ELF-1 (cell line): ENCODE measurements at regions not wholly inside any gene's neighbourhood (a gene's known extent, or its start where the extent isn't known, plus 50 kb on each side); places are given as distances from the start of the nearest gene placed in this dataset.

ENCODE experiments used
- DNase-seq: peaks from one replicate; pipeline ENCODE4 v3.0.0-alpha.2; 2016; ENCODE audit warnings: low read depth, low spot score

DNA sequence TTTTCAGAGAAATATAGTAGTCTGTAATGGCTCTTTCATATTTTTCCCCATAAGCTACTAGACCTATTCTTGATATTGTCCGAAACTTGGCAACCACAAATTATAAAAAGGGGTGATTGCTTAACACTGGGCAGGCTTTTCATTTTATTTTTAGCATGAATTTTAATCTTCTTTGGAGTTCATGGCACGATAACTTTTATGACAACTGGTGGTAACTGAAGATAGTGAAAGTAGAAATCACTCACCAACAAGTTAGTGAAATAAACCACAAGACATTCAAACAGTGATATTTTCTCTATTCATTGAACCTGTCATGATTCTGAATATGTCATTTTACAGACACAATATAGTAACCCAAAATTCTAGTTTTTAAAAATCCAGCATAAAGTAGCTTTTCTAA lies 213.9 kb downstream of the PRDM9 start:
- DNase-seq = no peak

GRCh38 chr5:23727271-23727670 lies 219.9 kb downstream of the PRDM9 start:
- DNase-seq = no peak

DNA sequence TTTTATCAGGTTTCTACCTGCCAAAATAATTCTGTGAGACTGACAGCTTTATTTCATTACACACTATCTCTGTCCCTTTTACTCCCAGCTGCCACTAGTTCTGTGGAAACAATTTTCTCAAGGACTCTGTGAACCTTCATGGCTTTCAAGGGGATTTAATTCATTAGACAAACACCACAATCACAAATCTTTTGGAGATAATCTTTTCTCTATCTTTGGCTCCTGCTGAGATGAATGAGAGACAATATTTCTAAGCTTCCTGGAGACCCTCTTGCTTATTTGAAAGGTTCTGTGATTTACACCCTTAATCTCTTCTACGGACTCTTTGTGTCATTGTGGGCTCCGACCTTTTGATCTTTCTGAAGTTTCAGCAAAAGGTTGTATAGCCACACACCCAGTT lies 222.6 kb downstream of the PRDM9 start:
- no peak for DNase-seq

DNA sequence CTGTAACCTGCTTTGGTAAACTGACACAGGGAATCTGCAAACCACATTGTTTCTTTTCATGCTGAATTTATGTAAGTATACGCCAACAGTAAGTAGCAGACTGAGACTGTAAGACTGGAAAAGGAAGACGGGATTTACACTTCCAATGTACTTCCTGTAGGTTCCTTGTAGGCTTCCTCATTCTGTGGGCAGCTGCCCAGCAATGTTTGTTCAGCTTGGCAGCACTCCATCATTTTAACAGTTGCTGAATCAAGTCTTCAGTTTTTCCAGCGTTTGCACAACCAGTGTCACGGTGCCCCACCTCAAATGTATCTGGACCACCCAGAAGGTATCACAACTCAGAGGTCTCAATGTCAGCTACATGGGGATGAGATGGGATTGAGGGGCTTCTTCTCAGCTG lies 232.6 kb downstream of the PRDM9 start:
- no peak for DNase-seq

DNA sequence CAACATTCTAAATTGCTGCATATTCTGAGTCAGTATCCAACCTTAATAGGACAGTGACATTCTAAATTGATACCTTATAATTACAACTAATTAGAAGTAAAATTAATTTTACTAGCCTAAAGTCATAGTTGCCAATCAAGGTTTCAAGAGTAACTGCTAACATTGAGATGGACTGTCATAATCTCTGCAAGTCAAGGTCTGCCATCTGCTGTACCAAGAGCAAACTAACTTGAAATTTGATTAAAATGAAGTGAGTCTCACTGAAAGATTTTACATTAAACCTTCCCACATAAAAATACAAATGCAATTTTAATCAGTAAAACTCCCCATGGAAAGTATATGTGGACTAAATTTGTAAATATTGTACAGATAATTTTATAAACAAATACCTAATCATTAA lies 235.3 kb downstream of the PRDM9 start:
- DNase-seq = no peak

- no peak for DNase-seq
Observed at GRCh38 chr5:23755906-23756305, 248.5 kb downstream of the PRDM9 start.

DNA sequence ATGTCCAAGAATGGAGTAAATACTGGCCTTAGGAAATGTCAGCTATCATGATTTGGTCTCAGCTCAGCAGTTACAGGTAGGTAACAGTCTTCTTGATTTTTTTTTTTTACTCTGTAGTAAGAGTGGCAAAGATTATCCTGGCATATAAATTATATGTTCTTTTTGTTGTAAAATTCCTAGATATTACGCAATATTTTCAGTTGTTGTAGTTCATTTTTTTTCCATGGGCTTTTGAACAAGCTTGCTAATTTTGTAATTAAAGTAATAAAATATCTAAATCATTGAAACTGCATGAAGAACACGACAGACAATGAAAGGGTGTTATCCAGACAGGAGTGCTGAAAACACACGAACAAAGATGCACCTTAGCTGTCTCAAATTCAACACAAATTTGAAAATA lies 249.4 kb downstream of the PRDM9 start:
- no peak for DNase-seq

DNA sequence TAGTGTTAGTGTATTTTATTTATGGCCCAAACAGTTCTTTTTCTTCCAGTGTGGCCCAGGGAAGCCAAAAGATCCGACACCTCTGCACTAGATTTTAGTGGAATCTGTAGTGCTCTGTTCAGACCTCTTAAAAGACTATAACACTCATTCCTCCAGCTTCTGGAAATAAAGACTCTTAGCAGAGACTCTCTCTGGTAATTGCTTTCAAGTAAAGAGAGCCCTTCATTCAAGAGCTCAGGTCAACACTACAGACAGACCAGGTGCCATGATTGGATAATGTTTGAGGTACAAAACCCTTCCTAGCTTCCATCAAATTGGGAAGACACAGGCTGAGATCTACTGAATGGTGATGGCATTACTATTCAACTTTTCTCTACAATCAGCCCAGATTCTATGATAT lies 255.8 kb downstream of the PRDM9 start:
- DNase-seq = no peak

DNA sequence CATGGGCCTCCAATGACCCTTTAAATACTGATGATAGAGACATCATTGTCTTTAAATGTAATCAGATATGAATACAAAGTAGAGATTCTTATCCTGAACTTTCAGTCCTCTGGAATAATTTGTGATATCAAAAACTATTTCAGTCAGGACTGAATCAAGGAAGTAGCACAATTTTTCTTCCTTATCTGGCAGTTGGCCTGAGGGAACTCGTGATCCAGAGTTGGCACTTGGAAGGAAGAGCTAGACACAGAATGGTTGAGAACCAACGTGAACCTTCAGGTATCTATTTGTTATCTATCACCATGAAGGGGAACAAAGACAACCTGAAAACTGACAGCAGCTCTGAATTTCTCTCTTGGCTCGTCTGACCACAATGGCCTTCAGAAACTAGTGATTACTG lies 269.3 kb downstream of the PRDM9 start:
- no peak for DNase-seq

DNA sequence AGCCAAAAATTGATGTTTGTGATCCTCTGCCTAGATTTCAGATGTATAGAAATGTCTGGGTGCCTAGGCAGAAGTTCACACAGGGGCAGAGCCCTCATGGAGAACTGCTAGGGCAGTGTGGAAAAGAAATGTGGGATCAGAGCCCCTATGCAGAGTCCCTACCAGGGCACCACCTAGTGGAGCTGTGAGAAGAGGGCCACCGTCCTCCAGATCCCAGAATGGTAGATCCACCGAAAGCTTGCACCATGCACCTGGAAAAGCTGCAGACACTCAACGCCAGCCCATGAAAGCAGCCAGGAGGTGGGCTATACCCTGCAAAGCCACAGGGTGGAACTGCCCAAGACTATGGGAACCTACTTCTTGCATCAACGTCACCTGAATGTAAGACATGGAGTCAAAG lies 292.9 kb downstream of the PRDM9 start:
- peak; percentile 3 for DNase-seq

DNA sequence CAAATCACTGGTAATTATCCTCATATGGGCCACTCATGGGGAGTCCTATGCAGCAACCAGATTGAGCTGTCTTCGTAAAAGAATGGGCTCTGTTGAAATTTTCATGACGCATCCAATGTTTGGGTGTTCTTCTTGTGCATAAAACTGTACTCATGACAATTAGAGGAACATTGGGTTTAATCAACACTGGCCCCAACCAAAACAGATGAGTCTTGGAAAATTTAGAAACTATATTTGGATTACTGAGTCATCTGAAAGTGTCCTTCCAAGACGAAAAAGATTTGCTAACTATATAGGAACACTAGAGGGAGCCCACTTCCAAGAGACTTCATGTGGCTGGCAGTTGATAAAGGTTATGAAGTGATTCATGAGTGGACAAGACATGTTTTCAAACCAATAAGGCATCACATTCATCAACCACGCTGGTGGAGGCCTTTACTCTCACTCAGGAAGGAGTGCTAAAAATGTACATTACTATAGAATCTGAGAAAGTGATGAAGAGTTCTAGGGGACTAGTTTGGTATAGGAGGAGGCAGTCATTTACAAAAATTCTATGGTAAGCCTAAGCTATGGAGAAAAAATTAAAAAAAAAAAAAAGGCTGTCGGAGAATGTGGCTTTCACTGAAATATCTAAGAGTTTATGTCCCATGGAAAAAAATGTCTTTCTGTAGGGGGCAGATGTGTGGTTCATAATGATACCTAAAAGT lies 313.5 kb downstream of the PRDM9 start:
- DNase-seq = no peak

DNA sequence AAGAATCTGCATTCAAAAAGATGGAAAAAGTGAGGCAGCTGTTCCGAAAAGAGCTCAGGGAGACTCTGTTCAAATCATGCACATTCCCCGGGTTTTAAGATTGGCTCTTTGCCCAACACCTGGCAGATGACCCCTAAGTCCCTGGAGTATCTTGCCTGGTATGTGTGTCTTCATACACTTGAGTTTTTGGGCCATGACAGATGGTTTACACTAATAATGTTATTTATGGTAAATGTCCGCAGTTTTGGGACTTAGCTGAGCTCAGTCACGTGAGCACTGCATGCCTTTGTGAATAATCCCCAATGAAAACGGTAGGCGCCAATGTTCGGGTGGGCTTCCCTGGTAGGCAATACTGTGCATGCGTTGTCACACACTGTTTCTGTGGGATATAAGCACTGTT lies 316.1 kb downstream of the PRDM9 start:
- DNase-seq = no peak

- DNase-seq = no peak
Observed at GRCh38 chr5:23825196-23825595, 317.8 kb downstream of the PRDM9 start.

DNA sequence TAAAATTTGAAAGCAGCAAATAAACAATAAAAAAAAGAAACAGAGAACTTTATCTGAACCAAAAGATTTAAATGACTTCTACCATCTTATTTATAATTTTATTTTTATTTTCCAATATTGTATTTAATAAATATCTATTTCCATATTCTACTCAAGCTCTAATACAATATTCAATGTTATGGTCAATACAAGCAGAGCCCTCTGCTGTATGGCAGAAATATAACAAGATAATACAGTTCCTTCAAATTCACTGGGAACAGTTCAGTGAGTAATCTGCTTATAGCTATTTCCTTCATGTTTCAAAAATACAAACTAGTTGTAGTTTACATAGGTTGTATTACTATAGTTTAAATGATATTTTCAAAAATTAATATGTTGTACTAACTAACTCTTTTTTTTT lies 332.7 kb downstream of the PRDM9 start:
- no peak for DNase-seq

DNA sequence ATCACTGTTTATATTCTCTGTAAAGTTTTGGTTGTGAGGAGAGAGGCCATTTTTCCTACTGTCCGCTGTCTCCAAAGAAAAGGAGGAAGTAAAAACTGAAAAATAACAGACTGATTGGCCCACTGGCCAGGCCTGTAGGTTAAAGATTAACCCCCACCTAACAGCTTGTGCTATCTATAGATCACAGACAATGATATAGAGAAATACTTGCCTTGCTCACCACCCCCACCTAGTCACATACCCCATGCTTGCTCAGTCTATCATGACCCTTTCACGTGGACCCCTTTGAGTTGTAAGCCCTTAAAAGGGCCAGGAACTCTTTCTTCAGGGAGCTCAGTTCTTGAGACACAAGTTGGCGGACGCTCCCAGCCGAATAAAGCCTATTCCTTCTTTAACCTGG lies 357.4 kb downstream of the PRDM9 start:
- DNase-seq = no peak

DNA sequence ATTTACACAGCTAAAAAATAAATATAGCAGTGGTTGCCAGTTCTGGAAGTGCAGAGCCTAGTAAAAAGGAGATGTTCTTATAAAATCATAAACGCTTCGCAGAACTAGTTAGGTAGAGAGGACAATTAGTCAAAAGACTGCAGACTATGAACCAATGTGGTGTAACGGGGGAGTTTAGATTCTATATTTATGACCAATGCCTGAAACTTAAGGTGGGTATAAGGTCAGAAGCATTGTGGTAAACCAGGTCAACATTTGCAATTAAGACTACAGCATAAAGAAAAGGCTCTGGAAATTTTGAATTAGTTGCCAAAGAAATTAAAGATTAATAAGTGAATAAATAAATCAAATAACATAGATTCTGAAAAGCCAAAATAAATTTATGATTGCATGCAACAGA lies 370.4 kb downstream of the PRDM9 start:
- no peak for DNase-seq

- no peak for DNase-seq
Observed at GRCh38 chr5:23884405-23885031, 377.1 kb downstream of the PRDM9 start.

GRCh38 chr5:23893561-23893960 lies 386.2 kb downstream of the PRDM9 start:
- DNase-seq = no peak

DNA sequence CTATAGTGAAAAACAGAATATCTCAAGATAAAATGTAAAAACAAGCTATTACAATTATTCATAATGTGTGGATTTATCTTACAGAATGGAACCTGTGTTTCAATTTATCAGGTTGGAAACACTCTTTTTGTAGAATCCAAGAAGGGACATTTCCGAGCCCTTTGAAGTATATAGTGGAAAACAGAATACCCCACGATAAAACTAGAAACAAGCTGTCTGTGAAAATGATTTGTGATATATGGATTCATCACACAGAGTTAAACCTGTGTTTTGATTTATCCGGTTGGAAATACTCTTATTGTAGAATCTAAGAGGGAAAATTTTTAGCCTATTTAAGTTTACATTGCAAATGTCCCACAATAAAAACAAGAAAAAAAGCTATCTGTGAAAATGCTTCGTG lies 388.2 kb downstream of the PRDM9 start:
- no peak for DNase-seq

DNA sequence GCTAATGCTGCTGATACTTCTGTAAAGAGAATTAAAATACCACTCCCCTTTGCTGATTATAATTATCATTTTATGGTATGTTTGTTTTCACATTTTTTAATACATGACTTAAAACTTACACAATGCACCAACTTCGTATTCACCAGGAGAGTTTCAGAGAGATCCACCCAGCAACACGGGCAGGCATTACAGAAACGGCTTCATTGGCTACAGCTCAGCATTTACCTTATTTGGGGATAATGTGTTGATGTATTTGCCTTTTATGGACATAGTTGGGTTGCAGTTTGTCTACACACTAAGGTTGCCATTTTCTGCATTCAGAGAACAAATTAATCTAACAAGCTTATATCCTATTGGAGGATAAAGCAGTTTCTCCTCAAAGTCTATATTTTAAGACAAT lies 423.6 kb downstream of the PRDM9 start:
- DNase-seq = no peak

- DNase-seq = peak; percentile 94
Observed at GRCh38 chr5:23951261-23951928, 444.0 kb downstream of the PRDM9 start.

- DNase-seq = no peak
Observed at GRCh38 chr5:23963449-23963848, 456.0 kb downstream of the PRDM9 start.

- no peak for DNase-seq
Observed at GRCh38 chr5:23977365-23977764, 470.0 kb downstream of the PRDM9 start.
